B cell (primary cell): ENCODE measurements at regions not wholly inside any gene's neighbourhood (a gene's known extent, or its start where the extent isn't known, plus 50 kb on each side); places are given as distances from the start of the nearest gene placed in this dataset.

Experiments
- ATAC-seq: fragments of 200-7000 bp; cut with Tn5 transposase; one replicate; pipeline ENCODE4 v1.10.0; 2021; ENCODE audit warnings: low read depth, mild to moderate bottlenecking, moderate number of reproducible peaks, moderate library complexity
- CTCF ChIA-PET: fragments of 350-600 bp; sonication (Branson Sonifier 250); formaldehyde crosslinking; loops from one replicate; lab custom pipeline; 2021; ENCODE audit warnings: antibody characterized with exemption, inconsistent platforms; lab: Charles Lee
- POLR2A ChIA-PET: fragments of 350-600 bp; sonication (Branson Sonifier 250); formaldehyde crosslinking; loops from one replicate; lab custom pipeline; 2021; ENCODE audit warnings: antibody characterized with exemption; lab: Charles Lee
- DNase-seq: peaks from one replicate; pipeline ENCODE4 v3.0.0; 2013
- H2AFZ ChIP-seq: 2 replicates; pipeline ENCODE4 v1.6.1; 2012; ENCODE audit warnings: mild to moderate bottlenecking, low read depth, low read length; ENCODE audit not compliant: insufficient read depth, poor library complexity, severe bottlenecking
- H3K27ac ChIP-seq, 2 donors: 1 replicate in 1 of 2; 2 replicates in 1 of 2; pipeline ENCODE4 v1.5.1; 2012 to 2013; ENCODE audit warnings: low read length in 2 of 2, mild to moderate bottlenecking in 2 of 2, moderate library complexity in 1 of 2
- H3K27me3 ChIP-seq, 4 experiments: fragments of 200-600 bp in 1 of 4; sonication (generic) in 1 of 4; replicated peaks in 1 of 4; 1 replicate in 2 of 4; 2 replicates in 2 of 4; pipeline versions ENCODE4 v1.6.1 to v1.7.0; 2013 to 2016; ENCODE audit warnings: low read length in 3 of 4, mild to moderate bottlenecking in 2 of 4, mixed read lengths in 1 of 4, moderate library complexity in 1 of 4; ENCODE audit not compliant: insufficient read depth in 4 of 4, control insufficient read depth in 3 of 4; ENCODE audit errors: control extremely low read depth in 1 of 4
- H3K36me3 ChIP-seq, 2 experiments: replicated peaks in 1 of 2; 1 replicate in 1 of 2; 2 replicates in 1 of 2; pipeline versions ENCODE4 v1.6.1 to v1.7.1; 2013; ENCODE audit warnings: low read length in 1 of 2; ENCODE audit not compliant: insufficient read depth in 2 of 2, control insufficient read depth in 1 of 2; ENCODE audit errors: control extremely low read depth in 1 of 2, extremely low read depth in 1 of 2
- H3K4me1 ChIP-seq, 2 donors: fragments of 200-600 bp in 1 of 2; sonication (generic) in 1 of 2; 1 replicate in 1 of 2; 2 replicates in 1 of 2; pipeline versions ENCODE4 v1.5.1 to v1.6.1; 2013 to 2017; ENCODE audit warnings: low read length in 2 of 2; ENCODE audit not compliant: control insufficient read depth in 2 of 2, insufficient read depth in 2 of 2
- H3K4me2 ChIP-seq: replicated peaks from 2 replicates; pipeline ENCODE3; 2012; ENCODE audit warnings: mild to moderate bottlenecking, low read depth, low read length; ENCODE audit not compliant: poor library complexity, severe bottlenecking
- H3K4me3 ChIP-seq, 5 experiments: fragments of 200-600 bp in 1 of 5; sonication (generic) in 1 of 5; 1 replicate in 3 of 5; 2 replicates in 2 of 5; pipeline versions ENCODE4 v1.5.1 to v1.7.0; 2011 to 2016; ENCODE audit warnings: low read length in 4 of 5, mild to moderate bottlenecking in 4 of 5, low read depth in 2 of 5, control low read depth in 1 of 5, moderate library complexity in 1 of 5; ENCODE audit not compliant: insufficient read depth in 1 of 5; ENCODE audit errors: control extremely low read depth in 1 of 5, extremely low read depth in 1 of 5
- H3K79me2 ChIP-seq: fragments of 200-600 bp; sonication (generic); one replicate; pipeline ENCODE4 v1.6.0; 2016; ENCODE audit warnings: low read length; ENCODE audit not compliant: control insufficient read depth, insufficient read depth
- H3K9ac ChIP-seq: fragments of 200-600 bp; sonication (generic); 2 replicates; pipeline ENCODE4 v1.6.1; 2017; ENCODE audit warnings: mild to moderate bottlenecking, low read length, moderate library complexity
- H3K9me3 ChIP-seq, 3 donors: one replicate each; pipeline versions ENCODE4 v1.6.1 to v1.7.1; 2013; ENCODE audit warnings: low read length in 2 of 3; ENCODE audit not compliant: control insufficient read depth in 2 of 3, insufficient read depth in 1 of 3; ENCODE audit errors: control extremely low read depth in 1 of 3
- H4K20me1 ChIP-seq: 2 replicates; pipeline ENCODE4 v1.6.0; 2012; ENCODE audit warnings: mild to moderate bottlenecking, low read length; ENCODE audit not compliant: insufficient read depth, control insufficient read depth, poor library complexity, severe bottlenecking
- H3K27ac Mint-ChIP-seq: one replicate; pipeline ENCODE4 v1.8.0; 2021; ENCODE audit warnings: mixed read lengths
- H3K27me3 Mint-ChIP-seq: one replicate; pipeline ENCODE4 v1.8.0; 2021; ENCODE audit warnings: mixed read lengths
- H3K4me1 Mint-ChIP-seq: one replicate; pipeline ENCODE4 v1.8.0; 2021; ENCODE audit warnings: mixed read lengths
- H3K4me3 Mint-ChIP-seq: one replicate; pipeline ENCODE4 v1.8.0; 2021; ENCODE audit warnings: mixed read lengths
- H3K9me3 Mint-ChIP-seq: one replicate; pipeline ENCODE4 v1.8.0; 2022; ENCODE audit warnings: mixed read lengths; ENCODE audit not compliant: insufficient read depth
- CTCF ChIP-seq: fragments of 200-600 bp; IDR thresholded peaks from one replicate; pipeline ENCODE4 v1.8.0; 2022; ENCODE audit warnings: antibody characterized with exemption, mild to moderate bottlenecking
- EZH2 ChIP-seq: IDR thresholded peaks from 2 replicates; pipeline ENCODE4 v1.6.1; 2012; ENCODE audit warnings: borderline replicate concordance, low read depth, mild to moderate bottlenecking, moderate library complexity, low read length; ENCODE audit not compliant: insufficient read depth, poor library complexity, severe bottlenecking
- WGBS: methylation state at CpG from one replicate; pipeline ENCODE4 v1.1.5; 2013; ENCODE audit warnings: missing lambda C conversion rate; ENCODE audit not compliant: insufficient coverage; 5-methylcytosine and 5-hydroxymethylcytosine counted together
- intact Hi-C: fragments of 100-400 bp; cut with micrococcal nuclease; formaldehyde crosslinking; loops from one replicate; pipeline ENCODE4 v1.10.0; 2022

- H3K4me1 Mint-ChIP-seq = no peaks in the 10 kb centered on the region
- no peaks in the 10 kb centered on the region for H3K36me3 ChIP-seq
- no peak overlapping the region for H3K27ac ChIP-seq
- H3K27ac Mint-ChIP-seq = no peak overlapping the region
- no peak overlapping the region for H3K4me2 ChIP-seq
- no peak for DNase-seq
- WGBS = no CpG with 5 or more reads among the region's 2 CpGs
- intact Hi-C loops = no loop called here
- no peak overlapping the region for H3K9ac ChIP-seq
- H3K9me3 Mint-ChIP-seq = peaks cover 20% of the 10 kb centered on the region
- CTCF ChIA-PET = no interaction called here
- no peak overlapping the region for H3K4me3 ChIP-seq
- peaks cover 0 to 19% (median 12%) of the 10 kb centered on the region in 3 donors for H3K9me3 ChIP-seq
- H3K79me2 ChIP-seq = no peaks in the 10 kb centered on the region
- no peaks in the 10 kb centered on the region for H3K27me3 Mint-ChIP-seq
- H3K4me1 ChIP-seq = no peaks in the 10 kb centered on the region
- no peaks in the 10 kb centered on the region for H4K20me1 ChIP-seq
- POLR2A ChIA-PET = no interaction called here
- ATAC-seq = no peak
- H3K4me3 Mint-ChIP-seq = no peak overlapping the region
- no peaks in the 10 kb centered on the region for H3K27me3 ChIP-seq
- no peak overlapping the region for H2AFZ ChIP-seq
- TF ChIP-seq EZH2 = no peak
- TF ChIP-seq CTCF = no peak
Measured at GRCh38 chr2:220930271-220931076, 641.6 kb downstream of the EPHA4 start.

GRCh38 chr2:220931491-220931890 lies 640.6 kb downstream of the EPHA4 start:
- no peaks in the 10 kb centered on the region for H3K4me1 Mint-ChIP-seq
- H3K27ac ChIP-seq = no peak overlapping the region
- ChIA-PET POLR2A (no interaction called here), CTCF (no interaction called here)
- TF ChIP-seq EZH2 (no peak), CTCF (no peak)
- DNase-seq (no peak), ATAC-seq (no peak)
- H3K27me3 ChIP-seq = no peaks in the 10 kb centered on the region
- H3K4me1 ChIP-seq = no peaks in the 10 kb centered on the region
- peaks cover 18% of the 10 kb centered on the region for H3K9me3 Mint-ChIP-seq
- no peak overlapping the region for H3K4me2 ChIP-seq
- no peak overlapping the region for H2AFZ ChIP-seq
- no peaks in the 10 kb centered on the region for H4K20me1 ChIP-seq
- intact Hi-C loops = no loop called here
- no peak overlapping the region for H3K27ac Mint-ChIP-seq
- no peak overlapping the region for H3K9ac ChIP-seq
- no peaks in the 10 kb centered on the region for H3K79me2 ChIP-seq
- H3K27me3 Mint-ChIP-seq = no peaks in the 10 kb centered on the region
- H3K36me3 ChIP-seq = no peaks in the 10 kb centered on the region
- H3K9me3 ChIP-seq = peaks cover 0 to 10% (median 3%) of the 10 kb centered on the region in 3 donors
- H3K4me3 Mint-ChIP-seq = no peak overlapping the region
- no peak overlapping the region for H3K4me3 ChIP-seq
